A673 (cell line): ENCODE measurements at regions not wholly inside any gene's neighbourhood (a gene's known extent, or its start where the extent isn't known, plus 50 kb on each side); places are given as distances from the start of the nearest gene placed in this dataset.

ENCODE experiments used
- CTCF ChIP-seq: fragments of 300-800, 200-600 bp; sonication (generic); conservative IDR thresholded peaks from 2 replicates; pipeline ENCODE4 v1.5.1; 2017; ENCODE audit warnings: low read depth, mild to moderate bottlenecking, antibody characterized with exemption, low read length, moderate library complexity, mixed read lengths
- EZH2 ChIP-seq: fragments of 200-600 bp; sonication (generic); IDR thresholded peaks from 2 replicates; pipeline ENCODE4 v1.6.1; 2017; ENCODE audit warnings: borderline replicate concordance, low read depth, mild to moderate bottlenecking, mixed read lengths, antibody characterized with exemption, low read length; ENCODE audit not compliant: poor library complexity, severe bottlenecking

GRCh38 chr12:115882936-115883335, 394.6 kb downstream of the MED13L start:
- TF ChIP-seq CTCF, result no peak
- no peak for TF ChIP-seq EZH2
